Right atrium auricular region (tissue), 2 donors: ENCODE measurements at regions not wholly inside any gene's neighbourhood (a gene's known extent, or its start where the extent isn't known, plus 50 kb on each side); places are given as distances from the start of the nearest gene placed in this dataset.

ENCODE experiments used
- DNase-seq: peaks from one replicate; pipeline ENCODE4 v3.0.0-alpha.2; 2019; ENCODE audit warnings: low spot score
- H3K27ac ChIP-seq, 2 donors: fragments of 200-600 bp; sonication (generic); 1 replicate in 1 of 2; 2 replicates in 1 of 2; pipeline ENCODE4 v1.5.1; 2016 to 2019
- H3K27me3 ChIP-seq, 2 donors: fragments of 200-600 bp; sonication (generic); one replicate each; pipeline versions ENCODE4 v1.5.1 to v1.6.0; 2017 to 2019
- H3K36me3 ChIP-seq: fragments of 200-600 bp; sonication (generic); one replicate; pipeline ENCODE4 v1.5.1; 2016
- H3K4me1 ChIP-seq, 2 donors: fragments of 200-600 bp; sonication (generic); one replicate each; pipeline versions ENCODE4 v1.5.1 to v1.6.0; 2017 to 2019
- H3K4me3 ChIP-seq, 2 donors: fragments of 200-600 bp; sonication (generic); 1 replicate in 1 of 2; 2 replicates in 1 of 2; pipeline ENCODE4 v1.5.1; 2017 to 2019; ENCODE audit warnings: mild to moderate bottlenecking in 1 of 2, moderate library complexity in 1 of 2
- H3K9me3 ChIP-seq, 2 donors: fragments of 200-600 bp; sonication (generic); one replicate each; pipeline ENCODE4 v1.5.1; 2019
- TF ChIP-seq, protein P1 (sequence below), 2 donors: fragments of 200-600 bp; sonication (generic); IDR thresholded peaks; one replicate each; pipeline ENCODE4 v1.5.1; 2019; ENCODE audit warnings: antibody characterized with exemption in 2 of 2

DNA sequence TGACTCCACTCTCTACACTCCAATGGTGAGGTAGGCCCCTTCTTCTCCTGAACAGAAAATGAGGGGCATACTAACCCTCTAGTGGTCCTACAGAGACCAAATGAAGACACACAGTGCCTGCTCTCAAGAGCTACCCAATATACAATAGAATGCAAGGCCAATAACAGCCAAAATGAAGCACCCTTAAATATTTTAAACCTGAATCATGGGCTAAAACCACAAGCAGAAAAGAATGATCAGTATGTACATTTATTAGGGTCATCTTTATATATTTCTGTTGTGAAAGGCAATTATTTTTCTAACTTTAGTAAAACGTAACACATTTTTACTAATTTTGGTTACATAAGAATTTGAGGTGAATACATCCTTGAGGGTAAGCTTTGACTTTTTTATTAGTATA lies 49.9 kb upstream of the COL1A2 start:
- H3K27me3 ChIP-seq: no peaks in the 10 kb centered on the region
- no peak overlapping the region for H3K27ac ChIP-seq
- no peak for DNase-seq
- no peaks in the 10 kb centered on the region for H3K36me3 ChIP-seq
- TF ChIP-seq, protein P1, sequence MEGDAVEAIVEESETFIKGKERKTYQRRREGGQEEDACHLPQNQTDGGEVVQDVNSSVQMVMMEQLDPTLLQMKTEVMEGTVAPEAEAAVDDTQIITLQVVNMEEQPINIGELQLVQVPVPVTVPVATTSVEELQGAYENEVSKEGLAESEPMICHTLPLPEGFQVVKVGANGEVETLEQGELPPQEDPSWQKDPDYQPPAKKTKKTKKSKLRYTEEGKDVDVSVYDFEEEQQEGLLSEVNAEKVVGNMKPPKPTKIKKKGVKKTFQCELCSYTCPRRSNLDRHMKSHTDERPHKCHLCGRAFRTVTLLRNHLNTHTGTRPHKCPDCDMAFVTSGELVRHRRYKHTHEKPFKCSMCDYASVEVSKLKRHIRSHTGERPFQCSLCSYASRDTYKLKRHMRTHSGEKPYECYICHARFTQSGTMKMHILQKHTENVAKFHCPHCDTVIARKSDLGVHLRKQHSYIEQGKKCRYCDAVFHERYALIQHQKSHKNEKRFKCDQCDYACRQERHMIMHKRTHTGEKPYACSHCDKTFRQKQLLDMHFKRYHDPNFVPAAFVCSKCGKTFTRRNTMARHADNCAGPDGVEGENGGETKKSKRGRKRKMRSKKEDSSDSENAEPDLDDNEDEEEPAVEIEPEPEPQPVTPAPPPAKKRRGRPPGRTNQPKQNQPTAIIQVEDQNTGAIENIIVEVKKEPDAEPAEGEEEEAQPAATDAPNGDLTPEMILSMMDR (IDR thresholded peaks at IDR 0.05): no peak
- no peak overlapping the region for H3K4me3 ChIP-seq
- no peaks in the 10 kb centered on the region for H3K4me1 ChIP-seq
- H3K9me3 ChIP-seq: no peaks in the 10 kb centered on the region
